Activated CD8-positive, alpha-beta memory T cell treated with anti-CD3 and anti-CD28 coated beads, Interleukin-2, amount 50 U/mL, for 48 hours (primary cell): ENCODE measurements at regions not wholly inside any gene's neighbourhood (a gene's known extent, or its start where the extent isn't known, plus 50 kb on each side); places are given as distances from the start of the nearest gene placed in this dataset.
"Not testable (repeated sequence)": the region's sequence is repeated elsewhere in the genome, so short reads cannot be mapped to it uniquely, and the experiment has no call there.

Experiments
- DNase-seq: peaks from one replicate; pipeline ENCODE4 v3.0.0-alpha.2; 2020

GRCh38 chr21:9705016-9705415 lies 816.4 kb upstream of the TPTE start:
- DNase-seq: not testable (repeated sequence)

- DNase-seq: not testable (repeated sequence)
These were observed 815.9 kb upstream of the TPTE start for GRCh38 chr21:9705455-9705854.

GRCh38 chr21:9724542-9724941 lies 796.8 kb upstream of the TPTE start:
- not testable (repeated sequence) for DNase-seq

- not testable (repeated sequence) for DNase-seq
These were observed 794.2 kb upstream of the TPTE start for GRCh38 chr21:9727187-9727586.

- DNase-seq: not testable (repeated sequence)
These were observed 793.0 kb upstream of the TPTE start for GRCh38 chr21:9728219-9728992.

- no peak for DNase-seq
These were observed 790.5 kb upstream of the TPTE start for GRCh38 chr21:9730866-9731265.

- DNase-seq: not testable (repeated sequence)
These were observed 790.1 kb upstream of the TPTE start for GRCh38 chr21:9731317-9731716.

- DNase-seq: not testable (repeated sequence)
These were observed 788.8 kb upstream of the TPTE start for GRCh38 chr21:9732605-9733004.

- not testable (repeated sequence) for DNase-seq
These were observed 787.4 kb upstream of the TPTE start for GRCh38 chr21:9733761-9734558.

- no peak for DNase-seq
These were observed 785.9 kb upstream of the TPTE start for GRCh38 chr21:9735421-9735961.

- not testable (repeated sequence) for DNase-seq
These were observed 784.1 kb upstream of the TPTE start for GRCh38 chr21:9737301-9737700.

GRCh38 chr21:9737871-9738515 lies 783.4 kb upstream of the TPTE start:
- not testable (repeated sequence) for DNase-seq

GRCh38 chr21:9738527-9738926 lies 782.9 kb upstream of the TPTE start:
- no peak for DNase-seq

GRCh38 chr21:9739240-9739639 lies 782.1 kb upstream of the TPTE start:
- no peak for DNase-seq

GRCh38 chr21:9740177-9740941 lies 781.0 kb upstream of the TPTE start:
- DNase-seq: not testable (repeated sequence)

GRCh38 chr21:9740991-9741742 lies 780.2 kb upstream of the TPTE start:
- not testable (repeated sequence) for DNase-seq

GRCh38 chr21:9743566-9743965 lies 777.8 kb upstream of the TPTE start:
- not testable (repeated sequence) for DNase-seq

- not testable (repeated sequence) for DNase-seq
These were observed 777.2 kb upstream of the TPTE start for GRCh38 chr21:9744166-9744565.

GRCh38 chr21:9744593-9744992 lies 776.8 kb upstream of the TPTE start:
- not testable (repeated sequence) for DNase-seq

GRCh38 chr21:9745457-9746108 lies 775.8 kb upstream of the TPTE start:
- DNase-seq: not testable (repeated sequence)

GRCh38 chr21:9746311-9746710 lies 775.1 kb upstream of the TPTE start:
- DNase-seq: not testable (repeated sequence)
